DMS79 treated with DMSO at 0.1 percent for 48 hours (cell line): ENCODE measurements at regions not wholly inside any gene's neighbourhood (a gene's known extent, or its start where the extent isn't known, plus 50 kb on each side); places are given as distances from the start of the nearest gene placed in this dataset.

ENCODE experiments used
- DNase-seq: peaks from one replicate; lab custom pipeline; 2025; lab: John Stamatoyannopoulos, UW

DNA sequence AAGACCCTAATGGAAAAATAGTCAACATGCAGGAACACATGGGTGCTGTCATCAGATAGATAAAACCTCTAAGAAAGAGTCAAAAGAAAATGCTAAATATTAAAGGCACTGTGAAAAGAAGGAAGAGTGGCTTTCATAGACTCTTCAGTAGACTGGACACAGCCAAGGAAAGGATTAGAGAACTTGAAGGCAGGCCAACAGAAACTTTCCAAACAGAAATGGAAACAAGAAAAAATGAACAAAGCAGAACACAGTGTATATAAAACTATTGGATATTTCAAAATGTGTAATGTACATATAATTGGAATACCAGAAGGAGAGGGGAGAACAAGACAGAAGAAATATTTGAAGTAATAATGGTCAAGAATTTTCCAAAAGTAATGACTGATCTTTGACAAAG is 431.9 kb downstream of the MATN1 start:
- DNase-seq, result no peak

DNA sequence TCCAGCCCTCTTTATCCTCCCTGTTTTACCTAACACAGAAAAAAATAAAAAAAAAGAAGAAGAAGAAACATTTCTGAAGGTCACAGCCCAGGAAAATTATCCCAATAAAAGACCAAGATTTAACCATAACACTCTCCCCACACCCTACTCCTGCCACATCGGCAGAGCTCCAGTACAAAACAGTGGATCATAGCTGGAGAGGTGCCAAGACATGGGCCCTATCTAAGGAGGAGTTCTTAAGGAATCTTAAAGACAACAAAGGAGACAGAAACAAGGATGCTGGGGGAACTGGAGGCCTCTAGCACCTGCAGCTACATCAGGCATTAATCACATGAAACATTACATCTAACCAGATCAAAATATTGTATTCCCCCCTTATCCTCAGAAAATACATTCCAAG is 432.8 kb downstream of the MATN1 start:
- DNase-seq, result peak; percentile 9

DNA sequence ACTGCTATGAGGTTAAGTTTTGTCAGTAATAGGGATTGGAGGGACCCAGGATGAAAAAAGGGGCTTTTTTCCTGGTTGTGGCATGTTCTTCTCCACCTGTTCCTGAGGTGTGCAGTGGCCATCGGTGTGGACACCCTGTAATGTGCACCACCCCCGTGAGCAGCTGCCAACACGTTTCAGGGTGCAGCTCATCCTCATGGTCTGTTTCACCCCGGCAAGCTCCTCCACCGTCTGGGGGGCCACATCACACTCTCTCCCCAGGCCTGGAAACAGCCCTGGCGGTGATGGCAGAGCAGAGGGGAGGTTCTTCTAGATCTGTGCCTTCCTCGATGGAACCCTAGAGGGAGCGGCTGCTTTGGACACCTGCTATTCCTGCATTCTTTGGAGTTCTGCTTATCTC is 435.4 kb downstream of the MATN1 start:
- DNase-seq, result no peak

DNA sequence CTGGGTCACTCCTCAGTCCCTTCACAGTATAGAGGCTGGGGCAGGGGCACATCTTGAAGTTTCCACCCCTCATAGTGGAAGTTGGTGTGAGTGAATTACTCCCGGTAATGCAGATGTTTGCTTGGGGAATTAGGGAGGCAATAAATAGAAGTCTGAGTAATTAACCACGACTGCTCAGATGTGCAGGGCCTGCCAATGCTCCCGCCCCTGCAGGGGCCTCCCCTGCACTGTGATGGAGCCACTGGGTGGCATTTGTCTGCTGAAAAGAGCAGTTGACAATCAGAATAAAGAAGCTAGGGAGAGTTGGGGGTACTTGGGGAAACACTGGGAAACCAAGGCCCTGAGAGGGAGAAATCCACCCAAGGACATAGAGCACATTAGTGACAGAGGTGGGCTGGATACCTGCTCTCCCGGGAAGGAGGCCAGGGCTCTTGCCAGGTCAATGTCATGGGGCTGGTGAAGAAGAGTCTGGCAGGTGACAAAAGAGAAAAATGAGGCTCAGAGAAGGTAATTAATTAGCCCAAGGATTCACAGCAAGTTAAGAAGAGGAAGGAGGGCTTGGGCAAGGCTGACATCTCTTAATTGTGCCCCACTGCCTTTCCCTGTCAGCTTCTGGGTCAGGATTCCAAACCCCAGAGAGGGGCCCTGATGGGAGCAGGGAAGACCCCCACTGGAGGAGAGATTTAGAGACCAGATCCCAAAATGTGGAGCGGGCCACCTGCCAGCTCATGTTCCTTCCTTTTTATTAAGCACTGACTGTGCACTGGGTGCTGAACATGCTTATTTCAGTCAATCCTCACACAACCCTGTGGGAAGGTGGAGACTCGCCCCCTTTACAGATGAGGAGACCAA is 436.2 kb downstream of the MATN1 start:
- peak; percentile 28 for DNase-seq

DNA sequence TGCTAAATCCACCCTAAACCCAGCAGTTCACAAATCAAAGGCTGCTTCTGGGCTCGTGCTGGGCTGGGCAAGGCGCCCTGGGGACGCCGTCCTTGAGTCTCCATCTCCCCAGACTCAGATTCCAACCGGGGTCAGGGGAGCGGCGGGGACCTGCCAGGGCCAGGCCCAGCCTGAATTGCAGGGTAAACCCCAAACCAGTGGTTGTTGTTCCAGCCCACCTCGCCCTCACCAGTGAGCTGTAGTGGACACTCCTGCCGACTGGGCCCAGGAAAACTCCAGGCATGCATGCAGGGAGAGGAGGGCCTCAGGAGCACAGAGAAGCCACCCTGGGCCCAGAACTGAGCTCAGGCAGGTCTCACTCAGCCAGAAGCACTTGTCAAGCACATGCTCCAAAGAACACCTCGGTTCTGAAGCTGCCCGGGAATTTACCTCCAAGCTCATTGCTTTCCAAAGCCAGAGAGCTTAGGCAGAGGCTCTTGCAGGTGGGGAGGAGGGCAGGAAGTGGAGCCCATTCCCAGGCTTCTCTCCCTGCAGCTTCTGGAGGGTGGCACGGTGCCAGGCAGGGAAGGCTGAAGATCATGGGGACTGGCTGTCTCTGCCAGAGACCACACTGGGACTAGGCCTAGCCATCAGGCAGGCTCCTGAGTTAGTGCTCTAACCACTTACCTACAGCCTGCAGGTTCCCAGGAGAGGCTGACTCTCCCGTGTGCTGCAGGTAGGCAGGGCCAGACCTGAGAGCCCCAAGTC is 437.0 kb downstream of the MATN1 start:
- peak; percentile 42 for DNase-seq

DNA sequence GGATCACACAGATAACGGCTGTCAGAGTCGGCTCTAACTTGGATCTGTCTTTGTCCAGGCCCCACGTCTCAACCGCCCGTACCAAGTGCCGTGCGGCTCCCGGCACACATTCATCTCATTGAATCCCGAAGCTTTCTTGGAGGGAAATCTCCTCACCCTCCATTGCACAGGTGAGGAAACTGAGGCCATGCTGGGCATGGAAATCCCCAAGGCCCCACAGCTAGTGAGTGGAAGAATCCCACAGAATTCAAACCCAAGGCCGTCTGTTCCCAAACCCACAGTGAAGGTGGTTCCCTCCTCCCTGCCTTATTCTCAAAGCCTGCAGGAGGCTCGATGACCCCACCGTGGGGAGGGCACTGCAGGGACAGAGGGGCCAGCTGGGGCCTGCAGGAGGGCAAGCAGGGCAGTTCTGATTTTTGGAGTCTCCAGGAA is 437.9 kb downstream of the MATN1 start:
- no peak for DNase-seq

DNA sequence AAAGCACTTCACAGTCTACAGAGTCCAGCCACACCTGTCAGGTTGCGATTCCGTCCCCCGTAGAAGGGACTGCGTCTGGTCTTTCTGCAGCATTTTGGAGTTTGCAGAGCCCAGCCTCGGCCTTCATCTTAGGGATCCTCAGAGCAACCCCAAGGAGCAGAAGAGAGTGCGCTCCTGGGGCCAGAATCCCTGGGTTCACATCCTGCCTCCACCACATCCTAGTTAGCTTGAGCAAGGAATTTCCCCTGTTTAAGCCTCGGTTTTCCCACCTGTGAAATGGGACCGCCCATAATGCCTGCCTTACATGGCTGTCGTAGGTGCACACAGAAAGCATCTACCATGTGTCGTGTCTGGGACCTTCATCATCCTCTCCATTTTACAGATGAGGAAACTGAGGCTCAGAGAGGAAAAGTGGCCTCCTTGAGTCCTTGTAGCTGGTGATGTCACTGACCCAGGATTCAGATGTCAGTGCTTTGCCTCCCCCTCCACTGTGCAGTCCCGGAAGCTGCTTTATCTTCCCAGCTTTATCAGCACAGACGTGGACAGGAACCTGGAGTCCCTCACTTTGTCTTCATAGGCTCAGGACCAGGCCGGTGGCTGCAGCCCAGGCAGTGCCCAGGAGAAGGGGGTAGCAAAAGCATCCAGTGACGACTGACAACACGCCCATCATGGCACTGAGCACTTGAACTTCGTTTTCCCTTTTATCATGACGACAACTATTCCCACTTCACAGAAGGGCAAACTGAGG is 438.5 kb downstream of the MATN1 start:
- DNase-seq, result no peak

DNA sequence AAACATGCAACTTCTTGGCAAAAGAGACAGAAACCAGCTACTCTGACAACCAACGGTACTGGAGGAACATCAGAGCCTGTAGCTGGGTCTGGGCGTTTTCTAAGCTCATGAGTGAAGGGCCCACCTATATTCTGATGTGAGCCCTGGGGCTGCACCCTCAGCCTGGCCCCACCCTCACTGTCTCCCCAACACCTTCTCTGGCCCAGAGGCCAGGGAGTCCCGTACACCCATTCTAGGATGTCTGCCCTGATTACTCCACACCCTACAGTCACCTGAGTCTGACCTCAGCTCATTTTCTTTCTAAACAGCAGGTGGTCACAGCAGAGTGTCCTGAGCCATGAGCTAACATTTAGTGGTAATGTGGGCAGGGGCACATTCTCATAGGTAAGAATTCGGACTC is 439.2 kb downstream of the MATN1 start:
- no peak for DNase-seq

DNA sequence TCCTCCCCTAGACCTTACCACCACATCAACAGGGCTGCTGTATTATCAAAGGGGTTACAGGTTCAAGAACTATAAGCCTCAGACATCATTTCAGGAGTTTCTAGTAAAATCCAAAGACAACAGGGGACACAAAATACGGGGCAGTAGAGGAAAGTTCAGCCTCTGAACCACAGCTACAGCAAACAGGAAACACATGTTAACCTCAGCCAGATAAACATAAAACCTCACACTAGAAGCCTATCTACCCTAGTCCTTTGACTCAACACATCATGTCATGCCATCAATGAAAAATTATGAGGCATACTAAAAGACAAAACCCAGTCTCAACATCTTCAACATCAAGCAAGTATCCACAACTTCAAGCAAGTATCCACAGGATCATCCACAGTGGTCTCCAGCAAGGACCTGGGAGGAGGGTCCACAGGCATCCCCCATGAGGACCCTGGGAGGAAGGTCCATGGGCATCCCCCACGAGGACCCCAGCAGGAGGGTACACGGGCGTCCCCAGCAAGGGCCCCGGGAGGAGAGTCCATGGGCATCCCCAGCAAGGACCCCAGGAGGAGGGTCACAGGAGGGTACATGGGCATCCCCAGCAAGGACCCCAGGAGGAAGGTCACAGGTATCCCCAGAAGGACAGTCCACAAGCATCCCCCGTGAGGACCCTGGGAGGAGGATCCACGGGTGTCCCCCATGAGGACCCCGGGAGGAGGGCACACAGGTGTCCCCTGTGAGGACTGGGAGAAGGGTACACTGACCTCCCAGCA is 440.0 kb downstream of the MATN1 start:
- no peak for DNase-seq

DNA sequence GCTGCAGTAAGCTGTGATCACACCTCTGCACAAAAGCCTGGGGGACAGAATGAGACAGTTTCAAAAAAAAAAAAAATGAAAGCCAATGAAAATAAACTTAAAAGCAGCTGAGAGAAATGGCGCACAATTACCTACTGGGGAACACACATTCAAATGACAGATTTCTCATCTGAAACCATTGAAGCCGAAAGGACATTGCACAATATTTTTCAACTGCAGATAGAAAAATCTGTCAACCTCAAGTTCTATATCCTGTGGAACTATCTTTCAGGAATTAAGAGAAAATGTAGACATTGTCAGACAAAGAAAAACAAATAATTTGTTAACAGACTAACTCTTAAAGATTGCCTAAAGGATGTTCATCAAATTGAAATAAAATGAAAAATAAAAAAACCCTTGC is 442.8 kb downstream of the MATN1 start:
- DNase-seq, result no peak

DNA sequence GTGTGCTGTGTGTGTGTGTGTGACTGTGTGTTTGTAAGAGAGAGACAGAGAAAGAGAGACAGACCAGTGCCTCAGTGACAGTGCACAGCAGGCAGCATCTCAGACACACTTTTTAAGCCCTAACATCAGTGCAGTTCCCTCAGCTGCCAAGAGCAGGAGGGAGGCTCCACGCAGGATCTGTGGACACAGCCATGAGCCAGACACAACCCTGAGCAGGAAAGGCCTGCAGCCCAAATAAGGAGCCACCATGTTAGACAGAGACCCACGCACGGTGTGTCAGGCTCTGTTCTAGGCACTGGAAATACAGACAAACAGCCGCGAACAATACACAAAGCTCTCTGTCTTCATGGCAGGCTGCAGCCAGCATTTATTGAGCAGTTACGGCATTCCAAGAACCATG is 445.5 kb downstream of the MATN1 start:
- no peak for DNase-seq

DNA sequence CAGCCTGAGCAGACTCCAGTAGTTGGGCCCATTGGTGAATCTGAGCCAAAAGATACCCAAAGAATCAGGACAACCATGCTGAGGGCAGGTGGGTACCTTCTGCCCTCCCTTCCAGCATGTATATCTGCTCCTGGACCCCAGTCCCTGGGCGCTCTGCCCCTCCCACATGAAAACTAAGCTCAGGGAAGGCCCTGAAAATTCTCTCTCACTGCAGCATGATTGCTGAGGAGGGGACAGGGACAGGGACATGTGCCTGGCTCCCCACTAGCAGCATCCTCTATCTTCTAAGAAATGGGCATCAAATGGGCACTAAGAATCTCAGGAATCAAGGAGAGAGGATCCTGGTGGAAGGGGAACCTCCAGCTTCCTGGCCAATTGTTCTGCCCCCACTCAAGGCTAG is 446.0 kb downstream of the MATN1 start:
- DNase-seq, result no peak

DNA sequence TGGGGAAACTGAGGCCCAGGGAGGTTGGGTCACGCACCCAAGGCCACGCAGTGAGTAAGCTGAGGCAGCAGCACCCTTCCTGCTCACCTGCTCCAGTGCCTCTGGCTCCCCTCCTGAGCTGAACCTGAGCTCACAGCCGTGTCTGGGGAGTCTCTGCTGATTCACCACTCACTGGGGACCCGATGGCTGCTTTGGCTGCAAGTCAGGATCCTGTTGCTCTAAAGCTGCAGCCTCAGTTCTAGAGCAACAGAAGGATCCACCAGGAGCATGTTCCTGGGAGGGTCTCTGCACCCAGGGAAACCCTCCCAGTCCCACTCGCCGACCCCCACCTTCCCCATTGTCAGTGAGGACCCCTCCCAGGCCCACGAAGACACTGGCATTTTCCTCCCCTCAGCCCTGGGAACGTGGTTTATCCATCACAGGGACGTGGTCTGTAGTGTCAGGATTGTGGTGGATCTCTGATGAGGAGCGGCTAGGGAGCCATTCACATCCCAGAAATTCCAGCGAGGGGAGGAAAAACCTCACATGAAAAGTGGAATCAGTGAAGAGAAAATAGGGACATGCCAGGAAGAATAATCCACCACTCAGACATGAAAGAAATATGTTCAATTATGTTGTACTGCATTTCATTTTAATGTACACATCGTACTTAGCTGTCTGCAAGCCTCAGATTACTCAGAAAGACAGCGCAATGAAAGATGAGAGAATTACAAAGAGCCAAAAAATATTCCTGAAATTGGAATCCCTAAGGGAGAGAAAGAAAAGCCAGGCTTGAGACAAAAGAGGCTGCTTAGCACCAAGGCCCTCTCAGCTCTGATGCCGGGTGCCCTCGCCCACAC is 447.2 kb downstream of the MATN1 start:
- DNase-seq, result no peak

DNA sequence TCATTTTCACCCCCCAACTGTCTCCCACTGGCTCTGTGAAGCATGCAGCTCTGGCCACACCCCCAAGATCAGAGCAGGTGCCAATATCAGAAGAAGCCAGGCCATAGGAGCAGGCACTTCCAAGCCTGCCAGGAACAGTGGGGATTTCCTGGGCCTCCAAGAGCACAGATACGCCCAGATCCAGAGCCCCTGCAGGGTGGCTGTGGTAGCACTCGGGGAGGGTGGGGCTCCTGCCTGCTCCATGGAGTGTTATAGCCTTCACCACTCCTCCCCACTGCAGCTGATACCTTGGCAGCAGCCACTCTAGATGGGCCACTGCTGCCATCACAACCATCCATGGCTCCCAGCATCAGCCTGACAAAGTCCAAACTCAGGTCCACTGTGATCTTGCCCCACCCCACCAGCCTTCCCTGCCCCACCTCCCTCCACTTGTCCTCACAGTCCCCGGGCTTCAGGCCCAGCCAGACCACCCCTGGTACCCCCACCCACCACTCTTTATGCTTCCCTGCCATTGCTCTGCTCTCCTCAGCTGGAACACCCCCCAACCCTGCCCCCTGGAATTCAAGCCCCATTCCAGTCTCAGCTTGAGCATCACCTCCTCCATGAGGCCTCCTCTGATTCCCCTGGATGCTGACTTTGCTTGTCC is 448.3 kb downstream of the MATN1 start:
- DNase-seq, result no peak

DNA sequence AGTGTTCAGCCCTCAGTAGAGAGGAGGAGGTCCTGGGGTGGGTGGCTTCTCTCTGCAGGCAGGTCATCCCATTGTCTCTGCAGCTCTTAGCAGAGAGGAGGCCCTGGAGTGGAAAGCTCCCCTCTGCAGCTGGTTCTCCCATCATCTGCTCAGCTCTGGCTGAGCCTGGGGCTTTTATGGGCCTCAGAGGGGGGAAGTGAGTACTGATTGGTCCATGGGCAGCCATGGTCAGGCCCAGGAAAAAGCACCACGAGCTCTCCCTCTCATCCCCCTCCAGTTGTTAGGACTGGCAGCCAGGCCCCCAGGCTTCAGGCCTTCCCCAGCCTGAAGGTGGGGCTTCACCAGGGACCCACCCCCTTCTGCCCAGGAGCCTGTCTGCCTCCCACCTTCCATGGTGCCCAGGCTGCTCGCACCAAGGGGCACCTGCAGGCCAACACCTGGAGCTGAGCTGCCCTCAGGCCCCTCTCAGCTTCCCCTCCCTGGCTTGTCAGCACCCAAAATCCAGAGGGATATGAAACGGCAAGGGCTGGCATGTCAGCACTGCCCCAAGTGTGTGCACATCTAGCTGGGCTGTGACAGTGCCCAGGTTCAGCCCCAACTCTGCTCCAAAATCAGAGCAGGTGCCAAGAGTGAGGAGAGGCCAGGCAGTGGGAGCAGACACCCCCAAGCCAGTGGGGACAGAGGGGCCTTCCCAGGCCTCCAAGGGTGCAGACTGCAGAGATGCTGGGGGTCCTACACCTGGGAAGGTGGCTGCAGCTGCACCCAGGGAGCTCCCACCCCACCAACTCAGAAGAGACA is 449.0 kb downstream of the MATN1 start:
- DNase-seq, result no peak

DNA sequence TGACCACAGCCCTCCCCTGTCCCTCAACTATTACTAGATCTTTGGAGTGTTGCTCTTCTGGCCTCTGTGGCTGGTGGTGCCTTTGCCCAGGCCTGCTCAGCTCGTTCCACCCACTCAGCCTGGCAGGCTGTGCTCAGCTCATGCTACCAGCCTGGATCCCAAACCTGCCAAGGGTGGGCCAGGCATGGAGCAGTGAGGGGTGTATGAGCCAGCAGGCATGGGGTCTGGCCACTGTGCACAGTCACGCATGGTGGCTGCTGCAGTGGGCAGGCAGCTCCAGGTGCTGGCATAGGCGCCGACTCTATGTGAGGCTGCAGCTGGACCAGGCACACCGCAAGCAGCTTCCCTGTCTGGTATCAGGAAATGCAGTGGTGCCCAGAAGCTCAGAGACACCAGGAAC is 449.9 kb downstream of the MATN1 start:
- no peak for DNase-seq

DNA sequence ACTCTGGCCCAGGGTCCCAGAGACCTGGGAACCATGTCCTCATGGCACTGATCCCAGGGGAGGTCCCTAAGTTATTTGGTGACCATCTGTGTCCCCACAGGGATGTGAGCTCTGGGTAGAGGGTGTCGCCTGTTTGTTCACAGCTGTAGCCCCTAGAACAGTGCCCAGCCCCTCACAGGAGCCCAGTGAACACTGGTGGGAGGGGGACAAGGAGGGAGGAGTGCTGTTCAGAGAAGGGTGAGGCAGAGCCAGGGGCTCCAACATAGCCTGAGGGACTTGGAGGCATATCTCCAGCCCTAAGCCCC is 450.4 kb downstream of the MATN1 start:
- DNase-seq, result no peak

DNA sequence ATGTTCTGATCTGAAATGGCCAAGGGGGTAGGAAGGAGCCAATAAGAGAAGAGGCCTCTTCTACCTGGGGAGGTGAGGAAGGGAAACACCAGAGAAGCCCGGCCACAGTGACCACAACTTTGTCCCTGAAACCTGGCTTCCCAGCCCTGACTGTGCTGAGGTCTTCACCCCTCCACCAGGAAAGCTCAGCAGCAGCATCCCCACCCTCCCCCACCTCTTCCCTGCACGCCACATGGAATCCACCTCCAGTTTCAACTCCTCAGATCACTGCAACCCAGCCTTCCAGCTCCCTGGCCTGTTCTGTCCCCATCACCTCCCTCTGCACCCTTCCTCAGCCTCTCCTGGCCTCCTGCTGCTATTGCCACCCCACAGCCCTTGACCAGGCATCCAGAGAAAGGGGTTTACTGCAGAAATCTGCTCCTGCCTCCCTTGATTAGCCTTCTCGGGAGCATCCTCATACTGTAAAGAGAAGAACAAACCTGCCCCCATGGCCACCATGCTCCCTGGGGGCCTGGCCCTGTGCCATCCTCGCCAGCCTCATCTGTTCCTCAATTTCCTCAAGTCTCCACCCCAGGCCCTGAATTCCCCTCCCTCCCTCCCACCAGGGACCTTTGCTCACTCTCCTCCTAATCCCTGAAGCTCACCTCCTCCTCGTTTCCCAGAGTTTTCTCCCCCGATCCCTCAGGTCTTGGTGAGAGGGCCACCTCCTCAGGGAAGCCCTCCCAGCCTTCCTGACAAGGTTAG is 450.9 kb downstream of the MATN1 start:
- no peak for DNase-seq
